Chondrocyte (in vitro differentiated cells): ENCODE measurements at regions not wholly inside any gene's neighbourhood (a gene's known extent, or its start where the extent isn't known, plus 50 kb on each side); places are given as distances from the start of the nearest gene placed in this dataset.
"Not testable (repeated sequence)": the region's sequence is repeated elsewhere in the genome, so short reads cannot be mapped to it uniquely, and the experiment has no call there.

Experiments
- DNase-seq: peaks from one replicate; pipeline ENCODE4 v3.0.0; 2021; ENCODE audit warnings: mixed read lengths, low spot score
- H3K27ac Mint-ChIP-seq: one replicate; pipeline ENCODE4 v1.8.0; 2021; ENCODE audit warnings: mild to moderate bottlenecking, moderate library complexity, mixed read lengths; ENCODE audit not compliant: unreplicated experiment
- H3K27me3 Mint-ChIP-seq: 2 replicates; pipeline ENCODE4 v1.8.0; 2021; ENCODE audit warnings: low read depth, mixed read lengths
- H3K36me3 Mint-ChIP-seq: 2 replicates; pipeline ENCODE4 v1.8.0; 2021; ENCODE audit warnings: low read depth, mixed read lengths
- H3K4me1 Mint-ChIP-seq: 2 replicates; pipeline ENCODE4 v1.8.0; 2021; ENCODE audit warnings: low read depth, mild to moderate bottlenecking, mixed read lengths
- H3K4me3 Mint-ChIP-seq: one replicate; pipeline ENCODE4 v1.8.0; 2021; ENCODE audit warnings: mild to moderate bottlenecking, moderate library complexity, mixed read lengths; ENCODE audit not compliant: unreplicated experiment
- H3K9me3 Mint-ChIP-seq: 2 replicates; pipeline ENCODE4 v1.8.0; 2021; ENCODE audit warnings: low read depth, mixed read lengths
- CTCF ChIP-seq: fragments of 200-600 bp; sonication (generic); IDR thresholded peaks from 2 replicates; pipeline ENCODE4 v1.5.0; 2021; ENCODE audit warnings: antibody characterized with exemption, mild to moderate bottlenecking, moderate library complexity

- no peak overlapping the region for H3K4me3 Mint-ChIP-seq
- no peak overlapping the region for H3K27ac Mint-ChIP-seq
- no peaks in the 10 kb centered on the region for H3K9me3 Mint-ChIP-seq
- H3K4me1 Mint-ChIP-seq, result no peaks in the 10 kb centered on the region
- no peak for TF ChIP-seq CTCF
- H3K36me3 Mint-ChIP-seq, result peaks cover 4% of the 10 kb centered on the region
- peaks cover 8% of the 10 kb centered on the region for H3K27me3 Mint-ChIP-seq
- DNase-seq, result no peak
Measured at GRCh38 chr3:66839508-66839907, 158.6 kb upstream of the KBTBD8 start.

GRCh38 chr3:66842761-66843464 lies 155.2 kb upstream of the KBTBD8 start:
- Mint-ChIP-seq H3K36me3 (peaks cover 11% of the 10 kb centered on the region), H3K27me3 (peaks cover 21% of the 10 kb centered on the region)
- DNase-seq, H3K4me1 Mint-ChIP-seq, H3K27ac Mint-ChIP-seq, H3K9me3 Mint-ChIP-seq, H3K4me3 Mint-ChIP-seq: not testable (repeated sequence)

- no peak for TF ChIP-seq CTCF
- no peak overlapping the region for H3K4me3 Mint-ChIP-seq
- H3K36me3 Mint-ChIP-seq, result peaks cover 3% of the 10 kb centered on the region
- peaks cover 14% of the 10 kb centered on the region for H3K4me1 Mint-ChIP-seq
- H3K27ac Mint-ChIP-seq, result peak overlapping the region; percentile 5
- DNase-seq, result no peak
- H3K27me3 Mint-ChIP-seq, result peaks cover 3% of the 10 kb centered on the region
- no peaks in the 10 kb centered on the region for H3K9me3 Mint-ChIP-seq
Measured at GRCh38 chr3:66851894-66852613, 146.1 kb upstream of the KBTBD8 start.

GRCh38 chr3:66854601-66855151 lies 143.4 kb upstream of the KBTBD8 start:
- no peak overlapping the region for H3K4me3 Mint-ChIP-seq

GRCh38 chr3:66856533-66856932 lies 141.6 kb upstream of the KBTBD8 start:
- Mint-ChIP-seq H3K4me1 (peaks cover 11% of the 10 kb centered on the region), H3K9me3 (no peaks in the 10 kb centered on the region), H3K27ac (no peak overlapping the region), H3K36me3 (no peaks in the 10 kb centered on the region), H3K4me3 (no peak overlapping the region), H3K27me3 (peaks cover 3% of the 10 kb centered on the region)
- TF ChIP-seq CTCF, result no peak
- no peak for DNase-seq

More at GRCh38 chr3:66854601-66855151, 143.4 kb upstream of the KBTBD8 start:
- no peak for TF ChIP-seq CTCF
- Mint-ChIP-seq H3K4me1 (peaks cover 14% of the 10 kb centered on the region), H3K27ac (no peak overlapping the region), H3K9me3 (no peaks in the 10 kb centered on the region), H3K36me3 (no peaks in the 10 kb centered on the region), H3K27me3 (peaks cover 3% of the 10 kb centered on the region)
- no peak for DNase-seq
